GM18519 (cell line): ENCODE measurements at regions not wholly inside any gene's neighbourhood (a gene's known extent, or its start where the extent isn't known, plus 50 kb on each side); places are given as distances from the start of the nearest gene placed in this dataset.
A peak's percentile ranks its signal among the peaks of the same experiment; 100 is the strongest.
"Not testable (repeated sequence)": the region's sequence is repeated elsewhere in the genome, so short reads cannot be mapped to it uniquely, and the experiment has no call there.

ENCODE experiments used
- ATAC-seq: cut with Tn5 transposase; IDR thresholded peaks from one replicate; pipeline ENCODE4 v1.9.1; 2021; ENCODE audit warnings: mild to moderate bottlenecking, moderate library complexity; ENCODE audit not compliant: unreplicated experiment, low FRiP score

DNA sequence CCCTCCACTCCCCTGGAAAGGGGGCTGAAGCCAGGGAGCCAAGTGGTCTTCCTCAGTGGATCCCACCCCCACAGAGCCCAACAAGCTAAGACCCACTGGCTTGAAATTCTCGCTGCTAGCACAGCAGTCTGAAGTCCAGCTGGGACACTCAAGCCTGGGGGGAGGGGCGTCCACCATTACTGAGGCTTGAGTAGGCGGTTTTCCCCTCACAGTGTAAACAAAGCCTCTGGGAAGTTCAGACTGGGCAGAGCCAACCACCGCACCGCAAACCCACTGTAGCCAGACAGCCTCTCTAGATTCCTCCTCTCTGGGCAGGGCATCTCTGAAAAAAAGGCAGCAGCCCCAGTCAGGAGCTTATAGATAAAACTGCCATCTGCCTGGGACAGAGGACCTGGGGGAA, 114.4 kb upstream of the GNAI1 start:
- not testable (repeated sequence) for ATAC-seq

DNA sequence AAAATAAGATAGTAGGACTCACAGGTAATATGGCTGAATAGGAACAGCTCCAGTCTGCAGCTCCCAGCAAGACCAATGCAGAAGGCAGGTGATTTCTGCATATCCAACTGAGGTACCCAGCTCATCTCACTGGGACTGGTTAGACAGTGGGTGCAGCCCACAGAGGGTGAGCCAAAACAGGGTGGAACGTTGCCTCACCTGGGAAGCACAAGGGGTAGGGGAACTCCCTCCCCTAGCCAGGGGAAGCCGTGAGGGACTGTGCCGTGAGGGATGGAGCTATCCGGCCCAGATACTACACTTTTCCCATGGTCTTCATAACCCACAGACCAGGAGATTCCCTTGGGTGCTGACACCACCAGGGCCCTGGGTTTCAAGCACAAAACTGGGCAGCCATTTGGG, 114.8 kb upstream of the GNAI1 start:
- ATAC-seq: not testable (repeated sequence)

DNA sequence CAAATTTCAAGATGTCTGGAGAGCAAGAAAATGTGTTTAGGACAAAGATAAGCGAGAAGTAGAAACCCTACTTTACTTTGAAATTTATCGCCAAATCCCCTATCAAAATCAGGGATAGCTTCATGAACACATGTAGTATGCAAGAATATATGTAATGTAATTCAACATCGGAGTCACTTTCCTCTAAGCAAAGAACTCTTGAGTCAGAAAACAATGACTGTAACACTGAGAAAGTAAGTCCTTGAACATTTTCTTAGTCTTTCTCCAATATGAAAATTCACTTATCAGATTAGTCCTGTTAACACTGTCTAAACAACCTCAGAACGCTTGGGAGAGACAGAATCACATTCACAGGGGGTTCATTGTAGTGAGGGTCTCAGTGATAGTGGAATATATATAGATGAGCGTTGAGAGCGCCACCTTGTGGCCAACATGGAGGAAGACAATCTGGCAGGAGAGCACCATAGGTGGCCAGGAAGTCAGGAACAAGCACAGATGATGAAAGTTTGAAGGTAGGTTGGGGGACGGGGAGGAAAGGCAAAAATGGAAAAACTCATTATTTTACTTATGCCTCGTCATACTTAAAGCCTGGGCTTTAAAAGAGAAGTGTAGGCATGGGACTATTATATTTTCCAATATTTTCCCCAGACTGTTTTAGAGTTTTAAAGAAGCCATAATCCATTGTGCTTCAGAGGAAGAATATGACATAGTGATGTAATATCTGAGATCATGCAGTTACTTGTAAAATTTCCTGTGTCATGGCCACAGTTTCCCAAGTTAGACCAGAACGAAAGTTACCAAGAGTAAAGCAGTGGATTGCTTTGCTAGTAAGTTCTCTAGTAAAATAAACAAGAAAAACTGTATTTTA, 115.5 kb upstream of the GNAI1 start:
- peak; percentile 97 for ATAC-seq

DNA sequence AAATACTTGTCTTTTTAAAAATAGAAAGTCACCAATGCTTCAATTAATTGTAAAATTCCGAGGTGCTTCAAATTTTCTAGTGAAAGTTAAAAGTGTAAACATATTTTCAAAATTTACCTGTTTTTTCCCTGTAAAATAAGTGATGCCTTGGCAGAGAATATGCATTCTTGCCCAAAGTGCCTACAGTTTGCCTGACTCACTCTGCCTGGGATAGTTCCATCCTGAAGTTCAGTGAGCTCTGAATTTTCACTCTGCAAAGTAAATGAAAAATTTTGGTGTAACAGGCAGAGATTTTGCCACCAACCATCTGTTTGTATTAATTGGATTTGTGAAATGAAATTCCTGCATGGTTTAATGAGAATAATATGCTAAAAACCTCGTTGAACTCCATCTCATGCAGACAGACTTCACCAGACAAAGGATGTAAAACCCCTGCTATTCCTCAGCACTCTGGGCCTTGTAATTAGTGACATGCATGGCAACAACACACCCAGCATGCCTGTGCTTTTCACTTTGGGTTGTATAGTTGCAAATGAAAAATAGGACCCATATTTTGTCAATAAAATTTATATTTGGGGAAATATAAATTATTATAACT, 117.4 kb upstream of the GNAI1 start:
- no peak for ATAC-seq

DNA sequence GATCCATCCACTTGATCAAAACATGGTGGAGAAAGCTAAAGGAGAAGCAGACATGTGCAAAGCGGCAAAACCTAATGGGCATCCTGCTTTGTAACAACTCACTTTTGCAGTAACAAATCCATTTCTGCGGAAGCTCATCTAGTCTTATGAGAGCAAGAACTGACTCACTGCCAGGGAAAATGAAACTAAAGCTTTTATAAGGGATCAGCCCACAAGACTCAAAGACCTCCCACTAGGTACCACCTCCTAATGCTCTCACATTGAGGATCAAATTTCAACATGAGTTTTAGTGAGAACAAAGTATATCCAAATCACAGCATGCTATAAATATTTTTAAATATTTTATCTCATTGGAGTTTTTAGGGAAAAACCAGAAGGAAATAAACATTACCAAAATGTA, 120.1 kb upstream of the GNAI1 start:
- ATAC-seq: no peak

DNA sequence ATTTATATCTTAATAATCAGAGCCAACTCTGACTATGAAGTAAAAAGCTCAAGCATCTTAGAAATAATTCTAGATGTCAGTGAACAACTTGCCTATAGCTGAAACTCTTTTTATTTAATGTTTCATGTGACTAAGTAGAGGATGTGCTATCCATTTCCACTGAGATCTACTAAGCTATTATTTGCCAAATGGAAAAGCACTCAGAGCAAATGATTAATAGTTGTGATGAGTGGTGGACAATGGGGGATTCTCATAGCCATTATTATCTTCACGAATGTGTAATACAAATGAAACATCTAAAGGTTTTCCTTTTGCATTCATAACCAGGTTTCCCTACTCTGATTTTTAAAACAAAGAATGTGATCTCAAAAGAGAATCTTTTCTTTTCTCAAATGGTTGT, 126.6 kb upstream of the GNAI1 start:
- no peak for ATAC-seq

DNA sequence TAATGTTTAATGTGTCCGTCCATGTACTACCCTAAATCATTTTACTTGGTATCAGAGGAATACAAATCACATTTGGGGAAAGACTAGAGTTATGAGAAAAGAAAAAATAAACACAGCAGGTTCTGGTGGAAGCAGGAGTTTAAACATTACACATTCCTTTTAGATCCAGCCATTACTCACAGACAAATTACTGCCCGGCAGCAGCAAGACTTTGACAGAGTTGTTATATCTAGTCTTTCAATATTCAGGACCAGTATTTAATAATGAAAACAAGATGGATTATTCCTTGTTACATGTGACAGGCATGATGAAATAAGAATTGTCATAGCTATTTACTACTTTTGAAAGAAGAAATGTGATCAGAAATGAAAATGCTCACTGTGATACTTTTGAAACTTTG, 131.8 kb upstream of the GNAI1 start:
- ATAC-seq: no peak

DNA sequence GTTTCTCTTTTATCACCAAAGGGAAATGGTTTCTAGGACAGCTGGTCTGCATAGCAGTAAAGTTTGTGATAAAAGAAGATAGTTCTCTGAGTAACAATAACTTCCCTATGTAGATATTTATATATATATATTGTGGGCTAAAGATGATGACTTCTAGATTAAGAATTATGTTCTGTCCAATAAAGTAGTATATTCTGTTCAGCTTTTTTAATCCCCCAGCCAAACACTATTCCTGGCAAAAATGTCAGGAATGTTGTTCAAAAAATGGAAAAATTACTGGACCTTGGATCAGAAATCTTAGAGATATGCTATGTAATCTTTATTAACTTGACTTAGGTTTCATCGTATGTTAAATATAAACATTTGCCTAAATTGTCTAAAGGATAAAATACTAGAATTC, 136.3 kb upstream of the GNAI1 start:
- no peak for ATAC-seq

DNA sequence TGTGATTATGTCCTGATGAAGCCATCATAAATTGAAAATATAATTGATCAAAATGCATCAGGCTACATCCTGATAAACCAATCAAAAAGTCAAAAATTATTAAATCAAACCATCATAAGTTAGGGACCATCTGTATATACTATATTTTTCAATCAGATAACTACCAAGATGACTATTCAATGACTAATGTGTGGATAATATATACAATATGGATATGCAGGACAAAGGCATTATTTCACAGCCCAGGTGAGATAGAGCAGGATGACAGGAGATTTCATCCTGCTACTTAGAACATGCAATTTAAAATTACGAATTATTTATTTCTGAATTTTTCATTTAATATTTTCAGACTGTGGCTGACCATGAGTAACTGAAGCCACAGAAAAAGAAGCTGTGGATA, 137.3 kb upstream of the GNAI1 start:
- ATAC-seq: no peak

DNA sequence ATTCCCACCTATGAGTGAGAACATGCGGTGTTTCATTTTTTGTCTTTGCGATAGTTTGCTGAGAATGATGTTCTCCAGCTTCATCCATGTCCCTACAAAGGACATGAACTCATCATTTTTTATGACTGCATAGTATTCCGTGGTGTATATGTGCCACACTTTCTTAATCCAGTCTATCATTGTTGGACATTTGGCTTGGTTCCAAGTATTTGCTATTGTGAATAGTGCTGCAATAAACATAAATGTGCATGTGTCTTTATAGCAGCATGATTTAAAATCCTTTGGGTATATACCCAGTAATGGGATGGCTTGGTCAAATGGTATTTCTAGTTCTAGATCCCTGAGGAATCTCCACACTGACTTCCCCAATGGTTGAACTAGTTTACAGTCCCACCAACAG, 138.9 kb upstream of the GNAI1 start:
- not testable (repeated sequence) for ATAC-seq

DNA sequence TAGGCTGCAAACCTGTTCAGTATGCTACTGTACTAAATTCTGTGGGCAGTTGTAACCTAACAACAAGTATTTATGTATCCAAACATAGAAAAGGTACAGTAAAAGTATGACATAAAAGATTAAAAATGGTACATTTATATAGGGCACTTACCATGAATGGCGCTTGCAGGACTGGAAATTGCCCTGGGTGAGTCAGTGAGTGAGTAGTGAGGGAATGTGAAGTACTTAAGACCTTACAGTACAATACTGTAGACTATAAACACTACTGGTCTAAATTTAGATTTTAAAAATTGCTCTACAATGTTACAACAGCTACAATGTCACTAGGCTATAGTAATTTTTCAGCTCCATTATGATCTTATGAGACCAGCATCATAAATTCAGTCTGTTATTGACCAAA, 146.0 kb upstream of the GNAI1 start:
- ATAC-seq: no peak

DNA sequence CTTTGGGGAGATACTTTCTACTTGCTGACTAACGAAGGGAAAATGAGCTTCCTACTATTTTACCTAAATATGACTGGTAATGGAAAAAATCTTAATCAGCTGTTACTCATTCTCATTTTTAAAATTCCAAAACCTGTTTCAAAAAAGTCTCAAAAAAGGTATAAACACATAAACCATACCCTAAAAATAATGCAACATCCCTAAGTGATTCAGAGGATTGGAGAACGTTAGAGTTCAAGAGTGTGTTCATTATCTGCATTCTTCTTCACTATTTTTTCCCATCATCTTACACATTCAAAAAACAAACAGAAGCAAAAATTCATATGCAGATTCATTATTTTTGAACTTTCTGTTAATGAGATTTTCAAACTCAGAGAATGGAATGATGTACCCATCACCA, 150.4 kb upstream of the GNAI1 start:
- ATAC-seq: no peak

DNA sequence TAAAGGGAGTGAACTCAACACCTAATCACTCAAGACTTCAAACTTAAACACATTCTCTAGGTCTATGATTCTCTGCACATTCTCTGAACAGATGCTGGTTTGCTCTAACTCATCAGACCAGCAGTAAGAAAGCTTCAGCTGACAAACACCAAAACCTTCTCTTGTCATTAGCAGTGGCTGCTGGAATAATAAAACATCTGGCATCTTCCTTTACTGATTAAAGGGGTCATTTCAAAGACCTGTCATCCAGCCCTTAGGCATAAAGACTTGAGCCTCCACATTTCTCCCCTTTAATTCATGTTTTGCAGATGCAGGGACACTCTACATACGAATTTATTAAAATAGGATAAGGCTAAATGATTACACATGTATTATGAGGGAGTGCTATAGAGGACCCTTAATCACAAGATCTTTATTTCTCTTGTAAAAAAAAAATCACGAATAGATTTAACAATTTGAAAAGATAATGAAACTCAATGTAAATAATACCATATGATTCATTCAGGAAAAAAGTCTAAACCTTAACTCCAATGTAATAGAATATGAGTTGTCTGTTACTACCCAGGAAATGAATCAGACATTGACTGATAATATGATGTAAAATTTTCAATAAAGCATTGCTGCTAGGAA, 152.4 kb upstream of the GNAI1 start:
- ATAC-seq: no peak

DNA sequence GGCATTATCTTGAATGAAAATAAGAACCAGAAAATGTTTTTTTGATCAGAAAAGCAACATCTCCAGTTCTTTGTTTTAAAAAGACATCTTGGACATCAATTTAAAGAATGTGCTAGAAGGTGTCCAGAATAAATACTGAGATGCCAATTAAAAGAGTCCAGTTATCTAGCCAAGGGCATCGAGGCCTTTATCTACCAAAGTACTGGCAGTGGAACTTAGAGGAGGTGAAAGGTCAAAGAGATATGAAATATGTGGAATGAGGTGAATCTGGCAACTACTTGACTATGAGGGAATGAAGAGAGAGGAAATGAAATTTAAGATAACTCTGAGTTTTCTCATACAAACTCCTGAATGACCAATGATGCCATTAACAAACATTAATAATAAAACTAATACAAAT, 154.3 kb upstream of the GNAI1 start:
- no peak for ATAC-seq

DNA sequence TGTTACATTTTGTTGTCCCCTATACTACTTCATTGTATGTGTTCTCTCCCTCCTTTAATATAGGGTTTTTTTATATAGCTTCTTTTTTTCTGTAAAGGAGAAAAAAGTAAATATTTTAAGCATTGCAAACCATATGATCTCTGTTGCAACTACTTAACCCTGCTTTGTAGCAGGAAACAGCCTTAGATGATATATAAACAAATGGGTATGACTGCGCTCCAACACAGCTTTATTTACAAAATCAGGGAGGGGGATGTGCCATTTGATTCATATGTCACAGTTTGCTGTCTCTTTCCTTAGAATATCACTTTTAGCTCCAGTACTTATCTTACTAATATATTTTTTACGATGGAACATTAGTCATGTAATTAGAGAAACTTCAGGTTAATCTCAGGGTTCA, 155.2 kb upstream of the GNAI1 start:
- ATAC-seq: no peak

DNA sequence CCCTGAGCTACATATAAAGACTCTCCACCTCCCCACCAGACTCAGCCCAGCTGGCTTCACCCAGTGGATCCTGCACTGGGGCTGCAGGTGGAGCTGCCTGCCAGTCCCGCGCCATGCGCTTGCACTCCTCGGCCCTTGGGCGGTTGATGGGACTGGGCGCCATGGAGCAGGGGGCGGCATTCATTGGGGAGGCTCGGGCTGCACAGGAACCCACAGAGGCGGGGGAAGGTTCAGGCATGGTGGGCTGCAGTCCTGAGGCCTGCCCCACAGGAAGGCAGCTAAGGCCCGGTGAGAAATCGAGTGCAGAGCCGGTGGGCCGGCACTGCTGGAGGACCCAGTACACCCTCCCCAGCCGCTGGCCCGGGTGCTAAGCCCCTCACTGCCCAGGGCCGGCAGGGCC, 157.2 kb upstream of the GNAI1 start:
- ATAC-seq: no peak

DNA sequence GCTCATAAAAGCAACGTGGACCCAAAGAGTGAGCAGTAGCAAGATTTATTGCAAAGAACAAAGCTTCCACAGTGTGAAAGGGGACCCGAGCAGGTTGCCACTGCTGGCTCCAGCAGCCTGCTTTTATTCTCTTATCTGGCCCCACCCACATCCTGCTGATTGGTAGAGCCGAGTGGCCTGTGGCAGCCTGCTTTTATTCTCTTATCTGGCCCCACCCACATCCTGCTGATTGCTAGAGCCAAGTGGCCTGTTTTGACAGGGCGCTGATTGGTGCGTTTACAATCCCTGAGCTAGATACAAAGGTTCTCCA, 158.0 kb upstream of the GNAI1 start:
- not testable (repeated sequence) for ATAC-seq

DNA sequence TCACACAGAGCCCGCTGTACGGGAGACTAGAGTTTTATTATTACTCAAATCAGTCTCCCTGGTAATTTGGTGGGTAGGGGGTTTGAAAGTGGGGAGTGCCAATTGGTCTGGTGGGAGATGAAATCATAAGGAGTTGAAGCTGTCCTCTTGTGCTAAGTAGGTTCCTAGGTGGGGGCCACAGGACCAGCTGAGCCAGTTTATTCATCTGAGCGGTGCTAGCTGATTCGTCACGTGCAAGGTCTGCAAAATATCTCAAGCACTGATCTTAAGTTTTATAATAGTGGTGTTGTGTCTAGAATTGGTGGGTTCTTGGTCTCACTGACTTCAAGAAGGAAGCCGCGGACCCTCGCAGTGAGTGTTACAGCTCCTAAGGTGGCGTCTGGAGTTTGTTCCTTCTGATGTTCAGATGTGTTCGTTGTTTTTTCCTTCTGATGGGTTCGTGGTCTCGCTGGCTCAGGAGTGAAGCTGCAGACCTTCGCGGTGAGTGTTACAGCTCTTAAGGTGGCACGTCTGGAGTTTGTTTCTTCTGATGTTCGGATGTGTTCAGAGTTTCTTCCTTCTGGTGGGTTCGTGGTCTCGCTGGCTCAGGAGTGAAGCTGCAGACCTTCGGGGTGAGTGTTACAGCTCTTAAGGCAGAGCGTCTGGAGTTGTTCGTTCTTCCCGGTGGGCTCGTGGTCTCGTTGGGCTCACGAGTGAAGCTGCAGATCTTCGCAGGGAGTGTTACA, 158.5 kb upstream of the GNAI1 start:
- ATAC-seq: not testable (repeated sequence)

DNA sequence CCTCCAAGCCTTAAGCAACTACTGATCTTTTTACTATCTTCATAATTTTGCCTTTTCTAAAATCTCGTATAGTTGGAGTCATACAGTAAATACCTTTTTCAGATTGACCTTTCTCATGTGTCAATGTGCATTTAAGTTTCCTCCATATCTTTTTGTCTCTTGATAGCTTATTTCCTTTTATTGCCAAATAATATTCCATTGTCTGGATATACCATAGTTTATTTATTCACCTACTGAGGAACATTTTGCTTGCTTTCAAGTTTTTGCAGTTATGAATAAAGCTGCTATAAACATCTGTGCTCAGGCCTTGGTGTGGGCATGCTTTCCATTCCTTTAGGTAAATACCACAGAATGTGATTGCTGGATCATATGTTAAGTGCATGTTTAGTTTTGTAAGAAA, 161.2 kb upstream of the GNAI1 start:
- no peak for ATAC-seq

DNA sequence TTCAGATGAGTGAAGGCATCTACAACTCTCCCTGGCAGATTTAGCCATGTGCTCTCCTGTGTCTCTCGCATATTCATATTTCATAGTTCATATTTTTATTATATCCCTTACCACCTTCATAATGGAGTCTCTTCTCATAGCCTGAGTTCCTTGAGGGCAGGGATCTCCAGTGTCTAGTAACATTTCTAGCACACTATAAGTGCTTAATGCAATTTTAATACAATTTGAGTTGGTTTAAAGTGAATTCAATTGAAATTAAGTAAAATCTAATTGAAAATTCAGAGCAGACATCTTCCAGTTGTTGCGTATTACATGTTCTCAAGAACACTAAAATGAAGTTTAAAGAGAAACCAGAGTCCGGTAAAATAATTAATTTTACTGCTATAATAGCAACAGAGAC, 163.6 kb upstream of the GNAI1 start:
- no peak for ATAC-seq

DNA sequence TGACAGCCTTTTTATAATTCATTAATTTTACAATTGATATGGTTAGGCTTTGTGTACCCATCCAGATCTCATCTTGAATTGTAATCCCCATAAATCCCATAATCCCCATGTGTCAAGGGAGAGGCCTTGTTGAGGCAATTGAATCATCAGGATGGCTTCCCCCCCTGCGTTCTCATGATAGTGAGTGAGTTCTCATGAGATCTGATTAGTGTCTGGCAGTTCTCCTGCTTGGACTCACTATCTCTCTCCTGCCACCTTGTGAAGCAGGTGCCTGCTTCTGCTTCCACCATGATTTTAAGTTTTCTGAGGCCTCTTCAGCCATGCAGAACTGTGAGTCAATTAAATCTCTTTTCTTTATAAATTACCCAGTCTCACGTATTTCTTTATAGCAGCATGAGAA, 165.7 kb upstream of the GNAI1 start:
- ATAC-seq: no peak
